SKM-1 (cell line): ENCODE measurements at regions not wholly inside any gene's neighbourhood (a gene's known extent, or its start where the extent isn't known, plus 50 kb on each side); places are given as distances from the start of the nearest gene placed in this dataset.
"Not testable (repeated sequence)": the region's sequence is repeated elsewhere in the genome, so short reads cannot be mapped to it uniquely, and the experiment has no call there.

ENCODE experiments used
- DNase-seq: peaks from one replicate; lab custom pipeline; 2025; ENCODE audit not compliant: unreplicated experiment; lab: John Stamatoyannopoulos, UW

- DNase-seq = not testable (repeated sequence)
Measured at GRCh38 chr7:128561116-128561722, 84.7 kb downstream of the METTL2B start.

GRCh38 chr7:128562795-128563194 lies 86.2 kb downstream of the METTL2B start:
- not testable (repeated sequence) for DNase-seq

- not testable (repeated sequence) for DNase-seq
Measured at GRCh38 chr7:128564123-128564700, 87.7 kb downstream of the METTL2B start.

GRCh38 chr7:128564932-128565864 lies 88.7 kb downstream of the METTL2B start:
- DNase-seq = not testable (repeated sequence)

- not testable (repeated sequence) for DNase-seq
Measured at GRCh38 chr7:128575277-128575676, 96.8 kb upstream of the GARIN1A start.

GRCh38 chr7:128576953-128577352 lies 95.1 kb upstream of the GARIN1A start:
- DNase-seq = not testable (repeated sequence)

GRCh38 chr7:128579843-128580242 lies 92.2 kb upstream of the GARIN1A start:
- not testable (repeated sequence) for DNase-seq

GRCh38 chr7:128581100-128581499 lies 91.0 kb upstream of the GARIN1A start:
- DNase-seq = not testable (repeated sequence)

GRCh38 chr7:128581825-128582561 lies 90.1 kb upstream of the GARIN1A start:
- DNase-seq = not testable (repeated sequence)

- DNase-seq = not testable (repeated sequence)
Measured at GRCh38 chr7:128586715-128587114, 85.4 kb upstream of the GARIN1A start.

GRCh38 chr7:128591705-128592104 lies 80.4 kb upstream of the GARIN1A start:
- no peak for DNase-seq

GRCh38 chr7:128592209-128592608 lies 79.9 kb upstream of the GARIN1A start:
- DNase-seq = not testable (repeated sequence)

- DNase-seq = not testable (repeated sequence)
Measured at GRCh38 chr7:128594061-128594460, 78.0 kb upstream of the GARIN1A start.

GRCh38 chr7:128596336-128597128 lies 75.6 kb upstream of the GARIN1A start:
- DNase-seq = not testable (repeated sequence)

GRCh38 chr7:128598946-128599345 lies 73.1 kb upstream of the GARIN1A start:
- DNase-seq = not testable (repeated sequence)

GRCh38 chr7:128608678-128609421 lies 63.2 kb upstream of the GARIN1A start:
- DNase-seq = peak; percentile 34

GRCh38 chr7:128613366-128613765 lies 58.7 kb upstream of the GARIN1A start:
- not testable (repeated sequence) for DNase-seq

GRCh38 chr7:128614812-128615211 lies 57.3 kb upstream of the GARIN1A start:
- DNase-seq = not testable (repeated sequence)

GRCh38 chr7:128616799-128617198 lies 55.3 kb upstream of the GARIN1A start:
- not testable (repeated sequence) for DNase-seq
